HG02642 (cell line): ENCODE measurements at regions not wholly inside any gene's neighbourhood (a gene's known extent, or its start where the extent isn't known, plus 50 kb on each side); places are given as distances from the start of the nearest gene placed in this dataset.
"Not testable (repeated sequence)": the region's sequence is repeated elsewhere in the genome, so short reads cannot be mapped to it uniquely, and the experiment has no call there.

Experiments used
- ATAC-seq: cut with Tn5 transposase; IDR thresholded peaks from one replicate; pipeline ENCODE4 v1.9.1; 2021; ENCODE audit warnings: mild to moderate bottlenecking; ENCODE audit not compliant: unreplicated experiment, poor library complexity

DNA sequence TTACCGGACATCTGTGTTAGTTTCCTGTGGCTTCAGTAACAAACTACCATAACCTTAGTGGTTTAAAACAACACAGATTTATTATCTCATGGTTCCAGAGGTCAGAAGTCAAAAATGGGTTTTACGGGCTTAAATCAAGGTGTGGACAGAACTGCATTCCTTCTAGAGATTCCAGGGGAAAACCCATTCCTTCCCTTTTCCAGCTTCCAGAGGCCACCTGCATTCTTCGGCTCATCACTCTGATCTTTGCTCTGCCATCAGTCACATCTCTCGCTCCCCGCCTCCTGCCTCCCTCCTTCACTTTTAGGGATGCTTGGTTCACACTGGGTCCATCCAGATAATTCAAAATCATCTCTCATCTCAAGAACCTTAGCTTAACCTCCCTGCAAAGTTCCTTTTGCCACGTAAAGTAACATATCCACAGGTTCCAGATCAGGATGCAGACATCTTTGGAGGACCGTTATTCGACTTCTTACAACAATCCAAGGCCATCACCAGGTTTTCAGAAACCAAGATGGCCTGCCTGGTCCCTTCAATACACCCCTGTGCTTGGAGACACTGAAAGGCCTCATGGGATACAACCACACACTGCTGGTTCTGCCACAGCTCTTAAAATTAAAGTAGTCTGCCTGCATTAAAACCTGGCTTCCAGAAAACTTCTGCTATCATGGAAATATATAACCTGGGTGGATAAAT is 225.9 kb upstream of the MYO3A start:
- ATAC-seq = no peak

DNA sequence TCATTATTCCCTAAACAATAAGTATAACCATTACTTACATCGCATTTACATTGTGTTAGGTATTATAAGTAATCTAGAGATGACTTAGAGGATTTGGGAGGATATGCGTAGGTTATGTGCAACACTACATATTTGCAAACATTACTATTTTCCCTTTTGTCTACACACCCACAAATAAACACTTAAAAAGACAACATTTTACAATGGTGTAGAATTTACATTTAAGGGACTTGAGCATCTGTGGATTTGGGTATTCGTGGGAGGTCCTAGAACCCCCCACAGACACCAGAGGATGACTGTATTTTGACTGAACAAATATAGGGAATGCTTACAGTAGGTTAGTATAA is 220.2 kb upstream of the MYO3A start:
- ATAC-seq = no peak

DNA sequence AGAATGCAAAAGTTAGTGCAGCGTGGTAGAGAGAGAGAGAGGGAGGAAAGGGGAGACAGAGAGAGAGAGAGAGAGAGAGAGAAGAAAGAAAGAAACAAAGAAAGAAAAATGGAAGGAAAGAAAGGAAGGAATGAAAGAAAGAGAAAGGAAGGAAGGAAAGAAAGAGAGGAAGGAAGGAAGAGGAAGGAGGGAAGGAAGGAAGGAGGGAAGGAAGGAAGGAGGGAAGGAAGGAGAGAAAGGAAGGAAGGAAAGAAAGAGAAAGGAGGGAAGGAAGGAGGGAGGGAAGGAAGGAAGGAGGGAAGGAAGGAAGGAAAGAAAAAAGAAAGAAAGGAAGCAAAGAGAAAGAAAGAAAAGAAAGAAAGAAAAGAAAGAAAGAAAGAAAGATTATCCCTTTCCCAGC is 209.8 kb upstream of the MYO3A start:
- no peak for ATAC-seq

DNA sequence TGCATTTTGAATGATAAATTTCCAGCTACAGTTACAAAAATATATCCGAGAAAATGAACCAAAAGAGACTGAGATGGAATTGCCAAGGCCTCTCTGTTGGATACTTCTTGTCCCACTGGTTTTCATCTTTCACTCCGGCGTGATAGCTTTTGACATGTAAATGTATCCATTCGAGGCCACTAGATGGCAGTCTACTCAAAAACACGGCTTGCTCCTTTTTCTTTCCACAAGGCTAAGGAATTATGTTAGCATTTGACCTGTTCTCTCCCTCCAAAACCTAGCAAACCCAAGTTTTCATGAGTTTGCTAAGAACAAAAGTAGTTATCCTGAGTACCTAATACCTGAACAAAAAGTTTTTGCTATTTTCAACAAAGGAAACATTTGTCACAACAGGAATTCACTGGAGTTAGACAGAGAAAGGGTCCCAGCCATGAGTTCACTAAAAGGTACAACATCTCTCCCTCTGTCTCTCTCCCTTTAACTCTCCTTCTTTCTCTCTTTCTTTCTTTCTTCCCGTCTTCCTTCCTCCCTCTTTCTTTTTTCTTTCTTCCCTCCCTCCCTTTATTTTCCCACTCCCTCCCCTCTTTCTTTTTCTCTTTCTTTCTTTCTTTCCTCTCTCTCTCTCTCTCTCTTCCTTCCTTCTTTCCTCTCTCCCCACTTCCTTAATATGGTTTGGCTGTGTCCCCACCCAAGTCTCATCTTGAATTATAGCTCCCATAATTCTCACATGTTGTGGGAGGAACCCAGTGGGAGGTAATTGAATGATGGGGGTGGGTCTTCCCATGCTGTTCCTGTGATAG is 207.9 kb upstream of the MYO3A start:
- peak; percentile 79 for ATAC-seq

DNA sequence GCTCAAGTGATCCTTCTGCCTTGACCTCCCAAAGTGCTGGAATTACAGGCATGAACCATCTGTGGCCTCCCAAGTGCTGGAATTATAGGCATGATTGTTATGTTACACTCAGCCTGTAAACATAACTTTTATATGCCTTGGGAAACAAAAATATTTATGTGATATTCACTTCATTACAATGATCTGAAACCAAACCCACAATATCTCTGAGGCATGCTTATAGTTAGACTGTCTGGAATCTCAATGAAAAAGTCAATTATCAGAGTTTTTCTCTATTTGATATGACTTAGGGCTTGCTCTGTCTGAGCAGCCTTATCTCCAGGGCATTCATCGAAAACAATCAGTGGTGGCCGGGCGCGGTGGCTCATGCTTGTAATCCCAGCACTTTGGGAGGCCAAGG is 195.3 kb upstream of the MYO3A start:
- ATAC-seq = no peak

DNA sequence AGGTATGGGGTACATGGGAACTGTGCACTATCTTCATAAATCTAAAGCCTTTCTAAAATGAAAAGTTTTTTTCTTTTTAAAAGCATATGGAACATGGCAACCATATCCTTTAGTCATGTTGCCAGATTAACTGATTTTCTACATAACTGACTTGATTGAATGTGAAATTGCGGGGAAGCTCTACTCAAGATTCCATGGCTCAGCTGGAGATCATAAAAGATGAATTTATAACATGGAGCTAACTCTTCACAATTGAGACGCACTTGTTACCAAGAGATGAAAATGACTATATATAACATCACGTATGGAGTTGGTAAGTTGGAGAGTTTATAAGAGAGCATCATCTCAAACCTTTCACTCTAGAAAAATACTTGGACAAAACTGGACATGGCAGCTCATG is 190.2 kb upstream of the MYO3A start:
- no peak for ATAC-seq

DNA sequence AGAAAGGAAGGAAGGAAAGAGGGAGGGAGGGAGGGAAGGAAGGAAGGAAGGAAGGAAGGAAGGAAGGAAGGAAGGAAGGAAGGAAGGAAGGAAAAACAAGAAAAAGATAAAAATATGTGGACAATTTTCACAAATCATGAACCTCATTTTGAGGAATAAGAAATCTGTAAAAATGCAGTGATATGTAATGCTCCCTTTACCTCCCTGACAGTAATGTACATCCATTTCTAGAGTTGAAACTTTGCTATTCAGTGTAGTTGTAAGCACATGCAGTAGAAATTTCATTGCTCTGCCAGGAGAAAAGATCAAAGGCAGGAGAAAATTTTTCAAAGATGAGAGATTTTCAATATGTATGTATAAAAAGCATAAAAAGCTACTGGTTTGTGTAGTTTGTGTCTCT is 189.5 kb upstream of the MYO3A start:
- no peak for ATAC-seq

DNA sequence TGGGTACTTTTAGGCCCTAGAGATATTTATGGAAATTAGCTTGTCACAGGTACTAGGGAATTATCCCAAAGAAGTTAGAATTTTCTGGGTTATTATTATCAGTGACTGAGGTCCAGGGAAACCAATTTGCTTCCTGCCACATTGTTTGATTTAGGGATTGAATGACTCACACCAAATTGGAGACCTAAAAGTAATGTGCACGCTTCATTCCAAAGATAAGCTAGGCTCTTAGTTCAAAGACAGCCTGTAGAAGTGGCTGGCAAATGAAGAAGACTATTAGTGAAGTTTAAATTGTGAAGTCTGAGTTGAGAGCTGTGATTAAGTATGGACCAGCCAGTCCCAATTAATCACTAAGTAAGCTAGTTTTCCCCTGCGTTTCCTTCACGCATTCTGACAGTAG is 188.1 kb upstream of the MYO3A start:
- no peak for ATAC-seq

DNA sequence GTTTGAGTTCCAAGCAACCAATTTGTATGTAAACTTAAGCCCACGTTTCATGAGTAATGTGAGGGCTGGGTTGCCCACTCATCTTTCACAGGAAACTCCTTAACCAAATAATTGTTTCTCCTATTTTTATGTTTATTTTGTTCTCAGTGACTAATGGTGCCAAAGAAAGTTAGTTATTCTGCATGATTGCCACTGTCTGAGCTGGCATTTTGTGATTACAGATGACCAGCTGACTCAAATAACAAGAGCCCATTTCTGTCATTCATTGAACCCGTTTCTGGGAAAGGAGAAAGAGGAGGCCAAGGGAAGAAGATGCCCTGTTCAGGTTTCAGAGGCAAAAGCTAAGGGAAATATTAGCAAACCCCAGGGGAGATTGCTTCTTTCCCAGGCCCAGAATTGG is 186.9 kb upstream of the MYO3A start:
- ATAC-seq = no peak

DNA sequence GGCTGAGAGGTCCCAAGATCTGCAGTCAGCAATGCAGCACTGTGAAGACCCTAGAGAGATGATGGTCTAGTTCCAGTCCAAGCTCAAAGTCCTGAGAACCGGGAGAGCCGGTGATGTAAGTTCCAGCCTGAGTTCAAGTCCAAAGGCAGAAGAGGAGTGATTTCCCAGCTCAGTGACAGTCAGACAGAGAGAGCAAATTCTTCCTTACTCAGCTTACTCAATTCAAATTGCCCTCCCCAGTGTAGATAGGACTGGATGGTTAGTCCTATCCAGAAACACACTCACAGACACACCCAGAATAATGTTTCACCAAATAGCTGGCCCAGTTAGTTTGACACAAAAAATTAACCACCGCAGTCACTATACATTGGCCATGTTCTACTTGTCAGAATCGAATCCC is 185.5 kb upstream of the MYO3A start:
- no peak for ATAC-seq

DNA sequence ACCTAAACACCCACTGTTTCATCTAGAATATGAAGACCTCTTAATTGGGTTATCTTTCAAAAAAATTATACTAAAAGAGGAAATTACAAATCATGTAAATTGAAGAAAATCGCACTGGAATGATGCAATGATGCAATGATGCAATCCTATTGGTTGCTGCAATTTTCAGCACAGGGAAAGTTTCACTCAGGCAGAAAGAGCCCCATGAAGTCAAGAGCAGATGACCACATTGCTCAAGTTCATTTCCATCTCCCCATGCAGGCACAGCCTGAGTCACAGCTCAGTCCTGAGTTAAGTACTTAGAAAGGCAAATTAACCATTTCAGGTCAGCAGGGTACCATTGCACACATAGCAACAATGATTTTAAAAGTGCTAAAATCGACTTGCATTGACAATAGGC is 180.3 kb upstream of the MYO3A start:
- ATAC-seq = no peak

DNA sequence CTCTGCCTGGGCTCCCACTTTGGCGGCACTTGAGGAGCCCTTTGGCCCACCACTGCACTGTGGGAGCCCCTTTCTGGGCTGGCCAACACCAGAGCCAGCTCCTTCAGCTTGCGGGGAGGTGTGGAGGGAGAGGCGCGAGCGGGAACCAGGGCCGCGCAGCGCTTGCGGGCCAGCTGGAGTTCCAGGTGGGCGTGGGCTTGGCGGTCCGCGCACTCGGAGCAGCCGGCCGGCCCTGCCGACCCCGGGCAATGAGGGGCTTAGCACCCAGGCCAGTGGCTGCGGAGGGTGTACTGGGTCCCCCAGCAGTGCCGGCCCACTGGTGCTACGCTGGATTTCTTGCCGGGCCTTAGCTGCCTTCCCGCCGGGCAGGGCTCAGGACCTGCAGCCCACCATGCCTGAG is 178.2 kb upstream of the MYO3A start:
- ATAC-seq = not testable (repeated sequence)

DNA sequence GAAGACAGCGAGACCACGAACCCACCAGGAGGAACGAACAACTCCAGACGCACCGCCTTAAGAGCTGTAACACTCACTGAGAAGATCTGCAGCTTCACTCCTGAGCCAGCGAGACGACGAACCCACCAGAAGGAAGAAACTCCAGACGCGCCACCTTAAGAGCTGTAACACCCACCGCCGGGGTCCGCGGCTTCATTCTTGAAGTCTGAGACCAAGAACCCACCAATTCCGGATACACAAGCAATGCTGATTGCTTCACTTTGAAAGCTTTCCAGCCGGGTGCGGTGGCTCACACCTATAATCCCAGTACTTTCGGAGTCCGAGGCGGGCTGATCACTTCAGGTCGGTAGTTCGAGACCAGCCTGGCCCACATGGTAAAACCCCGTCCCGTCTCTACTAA is 177.2 kb upstream of the MYO3A start:
- ATAC-seq = no peak

DNA sequence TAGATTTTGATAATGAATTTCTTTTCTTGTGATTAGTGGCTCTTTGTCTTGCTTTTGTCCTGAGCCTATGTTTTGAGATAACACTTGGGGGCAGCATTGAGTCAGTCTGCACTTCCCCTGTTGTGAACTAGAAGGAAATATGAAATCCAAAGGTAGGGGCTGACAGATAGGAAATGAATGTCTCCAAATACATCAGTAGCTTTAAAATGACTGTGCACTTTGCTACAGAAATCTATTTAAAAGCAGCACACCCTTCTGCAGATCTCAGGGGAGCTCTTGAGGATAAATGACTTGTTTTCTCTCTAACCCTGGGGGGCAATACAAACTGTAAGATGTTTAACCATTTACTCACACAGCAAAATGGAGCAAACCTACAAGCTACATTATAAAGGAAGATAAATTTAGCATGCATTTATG is 176.0 kb upstream of the MYO3A start:
- no peak for ATAC-seq

DNA sequence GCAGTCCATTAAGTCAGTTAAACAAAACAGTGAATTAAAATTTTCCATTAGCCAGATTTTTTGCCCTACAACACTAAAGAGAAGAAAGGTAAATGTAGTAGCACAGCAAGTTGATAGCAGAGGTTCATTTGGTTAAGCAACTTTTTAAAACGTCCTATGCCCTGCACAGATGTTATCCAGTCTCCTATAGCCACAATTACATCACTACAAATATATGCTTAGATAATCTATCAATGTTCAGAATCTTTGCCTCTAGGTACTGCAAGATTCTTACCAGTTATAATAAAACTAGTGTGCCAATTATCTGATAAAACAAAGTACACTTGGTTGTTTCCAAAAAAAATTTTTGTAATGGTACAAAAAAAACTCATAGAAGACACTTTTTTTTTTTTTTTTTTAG is 175.5 kb upstream of the MYO3A start:
- no peak for ATAC-seq

DNA sequence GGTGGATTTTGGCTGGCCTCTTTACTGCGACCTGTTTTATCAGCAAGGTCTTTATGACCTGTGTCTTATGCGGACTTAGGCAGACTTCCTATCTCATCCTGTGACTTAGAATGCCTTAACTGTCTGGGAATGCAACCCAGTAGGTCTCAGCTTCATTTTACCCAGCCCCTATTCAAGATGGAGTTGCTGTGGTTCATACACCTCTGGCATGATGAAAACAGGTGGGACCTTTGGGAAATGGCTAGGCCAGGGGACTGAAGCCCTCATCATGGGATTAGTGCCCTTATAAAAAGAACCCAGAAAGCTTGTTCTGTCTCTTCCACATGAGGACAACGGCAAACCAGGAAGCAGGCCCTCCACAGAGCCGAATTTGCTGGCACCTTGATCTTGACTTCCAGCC is 172.1 kb upstream of the MYO3A start:
- no peak for ATAC-seq

DNA sequence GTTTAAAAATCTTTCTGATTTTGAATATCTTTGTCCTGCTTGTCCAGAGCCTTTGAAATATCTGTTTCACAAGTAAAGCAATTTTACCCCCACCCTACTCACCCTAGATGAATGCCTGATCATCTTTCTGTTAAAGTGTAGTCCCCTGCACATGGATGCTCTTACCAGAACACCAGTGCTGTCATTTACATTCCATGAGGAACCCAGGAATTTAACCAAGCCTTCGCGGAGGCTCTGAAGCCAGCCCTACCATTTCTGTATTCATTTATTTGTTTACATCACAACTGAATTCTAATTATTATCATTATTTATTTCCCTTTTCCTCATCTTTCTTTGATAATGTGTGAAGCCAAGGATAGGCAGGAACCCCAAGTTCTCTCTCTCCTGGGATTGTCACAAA is 167.8 kb upstream of the MYO3A start:
- no peak for ATAC-seq

DNA sequence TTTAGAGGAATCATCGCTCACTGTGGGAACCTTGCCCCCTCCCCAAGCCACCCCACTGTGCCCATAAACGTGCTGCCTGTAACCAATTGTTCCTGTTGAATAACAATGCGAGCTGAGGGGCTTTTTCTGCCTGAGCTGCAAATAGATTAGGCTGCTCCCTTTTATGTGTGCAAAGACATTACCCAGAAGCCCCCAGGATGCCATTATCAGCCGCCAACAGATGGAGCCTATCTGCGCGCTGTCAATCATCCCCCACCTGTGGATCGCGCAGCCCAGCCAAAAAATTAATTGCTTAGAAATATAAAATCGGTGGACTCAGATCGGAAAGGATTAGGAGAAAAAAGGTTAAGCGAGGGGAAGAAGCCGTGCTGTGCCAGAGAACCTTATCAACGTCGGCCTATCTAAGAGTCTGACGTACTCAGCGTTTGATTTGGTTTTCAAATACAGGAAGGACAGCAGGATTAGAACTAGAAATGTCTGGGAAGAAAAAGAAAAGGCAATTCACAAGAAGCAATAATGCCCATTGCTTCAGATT is 167.3 kb upstream of the MYO3A start:
- no peak for ATAC-seq

DNA sequence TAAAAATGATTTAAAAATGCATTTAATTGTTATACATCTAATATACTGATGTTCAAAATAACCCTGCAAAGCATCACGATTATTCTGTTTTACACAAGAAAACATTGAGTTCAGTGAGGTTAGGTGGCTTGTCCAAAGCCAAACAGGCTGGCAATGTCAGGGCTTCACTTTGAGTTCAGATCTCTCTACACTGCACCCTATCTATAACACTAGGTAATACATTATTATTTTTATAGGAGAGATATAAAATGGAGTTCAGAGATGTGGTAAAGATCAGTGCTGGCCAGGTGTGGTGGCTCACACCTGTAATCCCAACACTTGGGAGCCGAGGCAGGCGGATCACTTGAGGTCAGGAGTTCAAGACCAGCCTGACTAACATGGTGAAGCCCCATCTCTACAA is 165.9 kb upstream of the MYO3A start:
- no peak for ATAC-seq

DNA sequence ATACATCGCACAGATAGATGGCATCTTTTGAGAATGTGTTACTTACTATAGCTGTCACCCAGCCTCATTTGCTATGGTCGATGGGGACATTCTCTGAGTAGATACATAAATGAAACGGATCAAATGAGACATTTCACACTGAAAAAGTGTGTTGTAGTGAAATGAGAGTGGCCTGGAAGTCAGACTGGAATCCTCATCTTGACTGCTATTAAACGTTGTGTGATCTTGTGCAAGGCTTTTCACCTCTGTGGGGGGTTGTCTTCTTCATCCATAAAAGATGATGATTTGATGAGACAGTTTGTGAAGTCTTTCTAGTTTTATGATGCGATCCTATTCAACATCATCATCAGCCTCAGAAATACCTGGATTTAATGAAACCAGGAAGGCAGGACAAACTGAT is 155.4 kb upstream of the MYO3A start:
- no peak for ATAC-seq

DNA sequence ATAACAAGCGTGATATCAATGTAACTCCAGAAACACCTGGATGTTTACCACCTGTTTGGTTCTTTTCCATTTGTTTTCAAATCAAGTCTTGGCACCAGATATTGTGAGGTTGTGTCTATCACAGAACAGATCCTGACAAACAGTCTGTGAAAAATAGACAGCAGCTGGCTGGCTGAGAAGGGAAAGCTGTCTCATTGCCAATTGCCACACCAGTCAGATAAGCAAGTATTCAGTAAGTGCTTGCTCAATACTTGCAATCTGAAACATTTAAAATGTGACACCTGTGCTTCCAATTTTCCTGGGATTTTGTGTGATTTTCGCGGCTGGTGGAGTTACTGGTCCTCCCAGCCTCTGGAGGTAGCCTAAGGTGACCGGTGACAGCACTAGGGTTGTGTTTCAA is 147.9 kb upstream of the MYO3A start:
- ATAC-seq = no peak

DNA sequence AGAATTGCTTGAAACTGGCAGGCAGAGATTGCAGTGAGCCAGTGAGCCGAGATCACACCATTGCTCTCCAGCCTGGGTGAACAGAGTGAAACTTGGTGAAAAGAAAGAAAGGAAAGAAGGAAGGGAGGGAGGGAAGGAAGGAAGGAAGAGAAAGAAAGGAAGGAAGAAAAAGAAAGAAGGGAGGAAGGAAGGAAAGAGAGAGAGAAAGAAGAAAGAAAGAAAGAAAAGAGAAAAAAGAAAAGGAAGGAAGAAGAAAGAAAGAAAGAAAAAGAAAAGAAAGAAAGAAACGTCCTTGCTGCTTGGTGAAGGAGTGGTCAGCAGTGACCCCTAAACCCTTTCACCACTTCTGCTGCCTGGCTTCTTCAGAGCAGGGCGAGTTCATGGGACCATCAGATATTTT is 147.1 kb upstream of the MYO3A start:
- no peak for ATAC-seq
